Stimulated activated CD4-positive, alpha-beta T cell treated with anti-CD3 and anti-CD28 coated beads, Interleukin-2, amount 100 ng/mL, for 48 hours (primary cell): ENCODE measurements at regions not wholly inside any gene's neighbourhood (a gene's known extent, or its start where the extent isn't known, plus 50 kb on each side); places are given as distances from the start of the nearest gene placed in this dataset.
"Not testable (repeated sequence)": the region's sequence is repeated elsewhere in the genome, so short reads cannot be mapped to it uniquely, and the experiment has no call there.

ENCODE experiments used
- DNase-seq, 2 donors: peaks; one replicate each; pipeline ENCODE4 v3.0.0-alpha.2; 2020

GRCh38 chr13:88622362-88622973 lies 951.3 kb downstream of the SLITRK5 start:
- no peak for DNase-seq

- no peak for DNase-seq
These were observed 952.0 kb downstream of the SLITRK5 start for GRCh38 chr13:88623150-88623549.

- no peak for DNase-seq
These were observed 955.9 kb downstream of the SLITRK5 start for GRCh38 chr13:88627071-88627470.

GRCh38 chr13:88628882-88629281 lies 957.7 kb downstream of the SLITRK5 start:
- no peak for DNase-seq

GRCh38 chr13:88637935-88638334 lies 966.8 kb downstream of the SLITRK5 start:
- no peak for DNase-seq

GRCh38 chr13:88643233-88643632 lies 972.1 kb downstream of the SLITRK5 start:
- no peak for DNase-seq

- no peak for DNase-seq
These were observed 977.6 kb downstream of the SLITRK5 start for GRCh38 chr13:88648598-88649373.

GRCh38 chr13:88649855-88650254 lies 978.7 kb downstream of the SLITRK5 start:
- no peak for DNase-seq

- no peak for DNase-seq
These were observed 980.4 kb downstream of the SLITRK5 start for GRCh38 chr13:88651531-88651930.

GRCh38 chr13:88656751-88657150 lies 985.6 kb downstream of the SLITRK5 start:
- DNase-seq = no peak

- DNase-seq = no peak
These were observed 999.3 kb downstream of the SLITRK5 start for GRCh38 chr13:88670509-88670908.

GRCh38 chr13:88674841-88675240 lies 1003.7 kb downstream of the SLITRK5 start:
- DNase-seq = no peak

GRCh38 chr13:88675347-88675996 lies 1004.3 kb downstream of the SLITRK5 start:
- DNase-seq = no peak

- no peak for DNase-seq
These were observed 1004.8 kb downstream of the SLITRK5 start for GRCh38 chr13:88676016-88676415.

- no peak for DNase-seq
These were observed 1014.3 kb downstream of the SLITRK5 start for GRCh38 chr13:88685459-88685858.

GRCh38 chr13:88701551-88701950 lies 1030.4 kb downstream of the SLITRK5 start:
- DNase-seq = no peak

GRCh38 chr13:88704600-88705275 lies 1033.6 kb downstream of the SLITRK5 start:
- DNase-seq = no peak

GRCh38 chr13:88707646-88708045 lies 1036.5 kb downstream of the SLITRK5 start:
- DNase-seq = no peak

- DNase-seq = no peak
These were observed 1046.8 kb downstream of the SLITRK5 start for GRCh38 chr13:88717946-88718345.

GRCh38 chr13:88718781-88719180 lies 1047.6 kb downstream of the SLITRK5 start:
- DNase-seq = no peak

GRCh38 chr13:88726075-88726474 lies 1054.9 kb downstream of the SLITRK5 start:
- DNase-seq = no peak

- not testable (repeated sequence) for DNase-seq
These were observed 1056.1 kb downstream of the SLITRK5 start for GRCh38 chr13:88727236-88727635.

GRCh38 chr13:88729605-88730004 lies 1058.4 kb downstream of the SLITRK5 start:
- DNase-seq = no peak
